WTC11 (cell line): ENCODE measurements at regions not wholly inside any gene's neighbourhood (a gene's known extent, or its start where the extent isn't known, plus 50 kb on each side); places are given as distances from the start of the nearest gene placed in this dataset.
"Not testable (repeated sequence)": the region's sequence is repeated elsewhere in the genome, so short reads cannot be mapped to it uniquely, and the experiment has no call there.

Source experiments
- ATAC-seq: fragments of 200-7000 bp; cut with Tn5 transposase; 2 replicates; pipeline ENCODE4 v1.10.0; 2021; ENCODE audit warnings: mild to moderate bottlenecking, moderate library complexity
- CTCF ChIA-PET: fragments of 300-600 bp; sonication (Branson Sonifier 250); formaldehyde crosslinking; loops from one replicate; lab custom pipeline; 2021; ENCODE audit warnings: antibody characterized with exemption; lab: Charles Lee
- POLR2A ChIA-PET: fragments of 350-600 bp; sonication (Branson Sonifier 250); formaldehyde crosslinking; loops from one replicate; lab custom pipeline; 2021; ENCODE audit warnings: antibody characterized with exemption; lab: Charles Lee
- DNase-seq: peaks from one replicate; pipeline ENCODE4 v3.0.0; 2021; ENCODE audit warnings: low spot score
- H3K27ac Mint-ChIP-seq: 2 replicates; pipeline ENCODE4 v1.8.0; 2021; ENCODE audit warnings: mixed read lengths
- H3K27me3 Mint-ChIP-seq: 2 replicates; pipeline ENCODE4 v1.8.0; 2021; ENCODE audit warnings: low read depth, mild to moderate bottlenecking, moderate library complexity, mixed read lengths
- H3K36me3 Mint-ChIP-seq: 2 replicates; pipeline ENCODE4 v1.8.0; 2021; ENCODE audit warnings: mixed read lengths
- H3K4me1 Mint-ChIP-seq: 2 replicates; pipeline ENCODE4 v1.8.0; 2022; ENCODE audit warnings: mixed read lengths
- H3K4me3 Mint-ChIP-seq: 2 replicates; pipeline ENCODE4 v1.8.0; 2021; ENCODE audit warnings: mild to moderate bottlenecking, moderate library complexity, mixed read lengths
- H3K9me3 Mint-ChIP-seq: 2 replicates; pipeline ENCODE4 v1.8.0; 2021; ENCODE audit warnings: mixed read lengths
- CBFB ChIP-seq: sonication (generic); formaldehyde crosslinking; IDR thresholded peaks from 2 replicates; pipeline ENCODE4 v1.8.1; 2022; ENCODE audit warnings: mild to moderate bottlenecking, low read depth, missing genetic modification reagents
- HMGA2 ChIP-seq: fragments of 250-450 bp; sonication (Bioruptor Pico); IDR thresholded peaks from 2 replicates; pipeline ENCODE4 v1.4.0; 2021; ENCODE audit warnings: mild to moderate bottlenecking, moderate library complexity
- NFE2L1 ChIP-seq: sonication (generic); formaldehyde crosslinking; IDR thresholded peaks from 2 replicates; pipeline ENCODE4 v1.8.1; 2023; ENCODE audit warnings: missing genetic modification reagents
- NR3C1 ChIP-seq: sonication (generic); formaldehyde crosslinking; conservative IDR thresholded peaks from 2 replicates; pipeline ENCODE4 v1.8.1; 2023; ENCODE audit warnings: low read depth, mild to moderate bottlenecking, missing genetic modification reagents
- RELA ChIP-seq: sonication (generic); formaldehyde crosslinking; IDR thresholded peaks from 2 replicates; pipeline ENCODE4 v1.8.1; 2022; ENCODE audit warnings: missing genetic modification reagents, mild to moderate bottlenecking, borderline replicate concordance
- TCF7 ChIP-seq: sonication (generic); formaldehyde crosslinking; IDR thresholded peaks from 2 replicates; pipeline ENCODE4 v1.8.0; 2022; ENCODE audit warnings: mild to moderate bottlenecking, low read depth, missing genetic modification reagents, moderate library complexity
- TF ChIP-seq, protein P1 (sequence below): fragments of 250-450 bp; sonication (Bioruptor Pico); IDR thresholded peaks from 2 replicates; pipeline ENCODE4 v1.9.0; 2021; ENCODE audit warnings: mild to moderate bottlenecking
- TF ChIP-seq, protein P2 (sequence below): sonication (generic); formaldehyde crosslinking; IDR thresholded peaks from 2 replicates; pipeline ENCODE4 v1.8.0; 2022; ENCODE audit warnings: mild to moderate bottlenecking, missing genetic modification reagents

DNA sequence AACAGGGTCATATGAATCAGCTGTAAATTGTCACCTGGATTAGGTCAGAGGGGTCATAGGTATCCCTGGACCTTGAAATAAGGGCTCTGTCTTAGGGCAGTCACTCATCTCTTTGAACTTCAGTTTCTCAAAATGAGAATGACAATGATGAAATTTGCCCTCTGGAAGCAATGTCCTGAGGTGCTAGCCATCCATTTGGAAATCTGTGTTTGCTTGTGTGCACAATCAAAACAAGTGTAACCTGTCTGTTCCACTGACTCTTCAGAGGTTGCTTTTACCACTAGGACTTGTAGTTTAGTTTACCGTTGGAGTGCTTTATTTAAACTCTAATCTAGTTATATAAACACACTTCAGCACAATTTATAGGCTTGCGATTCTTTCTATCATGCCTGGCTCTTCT lies 297.3 kb downstream of the CCDC74A start:
- peaks cover 13% of the 10 kb centered on the region for H3K27me3 Mint-ChIP-seq
- DNase-seq, CTCF ChIA-PET, ATAC-seq, H3K36me3 Mint-ChIP-seq, H3K4me3 Mint-ChIP-seq, H3K9me3 Mint-ChIP-seq, H3K27ac Mint-ChIP-seq, POLR2A ChIA-PET, H3K4me1 Mint-ChIP-seq: not testable (repeated sequence)

DNA sequence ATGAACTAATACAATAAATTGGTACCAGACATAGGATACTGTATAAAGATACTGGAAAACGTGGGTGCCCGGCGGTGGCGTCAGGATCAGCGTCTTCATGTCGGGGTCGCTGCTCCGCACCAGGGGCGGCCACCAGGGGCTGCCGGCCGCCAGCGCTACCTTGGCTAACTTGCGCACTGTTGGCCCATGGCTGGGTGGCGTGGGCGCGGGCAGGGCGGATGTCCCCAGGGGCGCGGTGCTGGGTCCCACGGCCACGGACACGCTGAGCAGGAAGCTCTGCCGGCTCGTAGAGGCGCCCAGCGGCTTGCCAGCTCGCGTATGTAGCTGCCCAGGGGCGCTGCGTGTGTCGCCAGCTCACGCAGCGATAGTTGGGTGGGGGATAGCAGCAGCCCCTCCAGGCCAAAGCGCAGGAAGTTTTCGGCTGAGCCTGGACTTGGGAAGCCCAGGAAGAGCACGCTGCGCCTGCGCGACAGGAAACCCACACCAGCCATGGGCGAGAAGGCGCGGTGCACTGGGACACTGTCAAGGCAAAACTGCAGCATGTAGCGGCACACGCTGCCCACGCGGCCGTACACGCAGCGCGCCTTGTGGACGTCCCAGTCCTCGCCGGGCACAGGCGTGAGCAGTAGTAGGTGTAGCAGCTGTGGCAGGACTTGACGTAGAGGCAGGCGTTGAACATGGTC lies 299.9 kb downstream of the CCDC74A start:
- Mint-ChIP-seq H3K27me3 (peaks cover 21% of the 10 kb centered on the region), H3K4me3 (no peak overlapping the region), H3K4me1 (no peaks in the 10 kb centered on the region), H3K9me3 (no peaks in the 10 kb centered on the region), H3K27ac (no peak overlapping the region), H3K36me3 (no peaks in the 10 kb centered on the region)
- ChIA-PET POLR2A (no interaction called here), CTCF (no interaction called here)
- TF ChIP-seq CBFB (CRISPR knock-in tag) (no peak), HMGA2 (CRISPR knock-in tag) (no peak), NFE2L1 (CRISPR knock-in tag) (no peak), RELA (no peak)
- TF ChIP-seq, protein P1, sequence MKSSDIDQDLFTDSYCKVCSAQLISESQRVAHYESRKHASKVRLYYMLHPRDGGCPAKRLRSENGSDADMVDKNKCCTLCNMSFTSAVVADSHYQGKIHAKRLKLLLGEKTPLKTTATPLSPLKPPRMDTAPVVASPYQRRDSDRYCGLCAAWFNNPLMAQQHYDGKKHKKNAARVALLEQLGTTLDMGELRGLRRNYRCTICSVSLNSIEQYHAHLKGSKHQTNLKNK (CRISPR knock-in tag) = no peak
- TF ChIP-seq, protein P2, sequence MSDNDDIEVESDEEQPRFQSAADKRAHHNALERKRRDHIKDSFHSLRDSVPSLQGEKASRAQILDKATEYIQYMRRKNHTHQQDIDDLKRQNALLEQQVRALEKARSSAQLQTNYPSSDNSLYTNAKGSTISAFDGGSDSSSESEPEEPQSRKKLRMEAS (CRISPR knock-in tag) = no peak
- DNase-seq = no peak
- ATAC-seq = no peak

DNA sequence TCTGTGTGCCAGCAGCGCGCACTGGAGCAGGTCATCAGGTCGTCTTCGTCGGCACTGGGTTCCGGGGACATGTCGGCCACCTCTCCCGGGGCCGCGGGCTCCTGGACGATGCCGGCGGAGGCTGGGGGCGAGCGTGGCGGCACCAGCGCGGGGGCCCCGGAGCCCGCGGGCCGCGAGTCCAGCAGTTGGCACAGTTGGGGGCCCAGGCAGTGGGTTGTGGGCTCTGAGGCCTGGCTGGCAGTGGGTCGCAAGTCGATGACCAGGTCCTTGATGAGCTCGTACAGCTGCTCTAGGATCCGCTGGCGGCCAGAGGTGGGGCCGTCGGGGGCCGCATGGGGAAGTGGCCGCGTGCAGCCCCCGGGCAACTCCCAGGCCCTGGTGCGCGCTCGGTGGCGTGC lies 300.5 kb downstream of the CCDC74A start:
- H3K27ac Mint-ChIP-seq = no peak overlapping the region
- CTCF ChIA-PET = no interaction called here

DNA sequence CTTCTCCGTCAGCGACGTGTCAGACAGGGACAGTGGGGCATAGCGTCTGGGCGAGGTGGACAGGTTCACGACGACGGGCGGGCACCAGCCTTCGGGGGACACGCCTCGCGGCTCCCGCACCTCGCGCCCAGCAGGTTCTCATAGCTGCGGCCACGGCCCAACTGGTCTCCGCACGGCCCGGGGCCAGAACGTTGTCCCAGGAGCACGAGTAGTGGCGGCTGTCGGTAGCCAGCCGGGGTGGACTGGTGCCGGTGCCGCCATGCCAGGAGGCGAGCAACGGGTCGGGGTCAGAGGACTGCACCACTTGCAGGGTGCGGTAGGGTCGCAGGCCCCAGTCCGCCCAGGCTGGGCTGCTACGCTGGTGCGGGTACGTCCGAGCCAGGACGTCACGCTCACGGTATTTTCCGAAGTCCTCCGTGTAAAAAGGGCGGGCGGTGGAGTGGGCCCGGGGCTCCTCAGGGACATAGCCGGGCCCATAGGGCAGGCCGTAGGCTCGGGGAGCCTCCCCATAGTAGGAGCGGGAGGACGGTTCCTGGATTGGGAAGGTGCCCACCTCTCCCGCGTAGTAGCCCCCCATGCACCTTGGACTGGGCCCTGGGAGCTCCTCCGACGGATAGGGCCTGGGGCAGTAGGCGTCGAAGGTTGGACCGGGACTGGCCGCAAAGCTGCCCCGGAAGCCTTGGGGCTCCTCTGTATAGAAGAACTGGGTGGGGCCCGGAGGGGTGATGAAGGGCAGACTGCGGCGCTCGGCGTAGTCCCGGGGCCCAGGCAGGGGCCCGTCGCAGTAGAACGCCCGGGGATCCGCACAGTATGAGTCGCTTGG lies 301.2 kb downstream of the CCDC74A start:
- ATAC-seq, H3K4me3 Mint-ChIP-seq, H3K27ac Mint-ChIP-seq, H3K4me1 Mint-ChIP-seq, H3K9me3 Mint-ChIP-seq, POLR2A ChIA-PET, H3K36me3 Mint-ChIP-seq, DNase-seq: not testable (repeated sequence)
- CTCF ChIA-PET = interaction anchor here (1.6 kb wide), 1 partner anchor 27 kb away, joined by 10 read pairs; no protein-coding TSS in a partner anchor
- H3K27me3 Mint-ChIP-seq = peaks cover 21% of the 10 kb centered on the region

More for the DNA sequence above, 300.5 kb downstream of the CCDC74A start:
- no peaks in the 10 kb centered on the region for H3K36me3 Mint-ChIP-seq
- H3K27me3 Mint-ChIP-seq = peaks cover 21% of the 10 kb centered on the region
- POLR2A ChIA-PET = no interaction called here
- H3K9me3 Mint-ChIP-seq = no peaks in the 10 kb centered on the region
- DNase-seq (no peak), ATAC-seq (no peak)
- H3K4me1 Mint-ChIP-seq = no peaks in the 10 kb centered on the region
- no peak overlapping the region for H3K4me3 Mint-ChIP-seq
- TF ChIP-seq NR3C1 (CRISPR knock-in tag) (no peak), TCF7 (CRISPR knock-in tag) (no peak)

DNA sequence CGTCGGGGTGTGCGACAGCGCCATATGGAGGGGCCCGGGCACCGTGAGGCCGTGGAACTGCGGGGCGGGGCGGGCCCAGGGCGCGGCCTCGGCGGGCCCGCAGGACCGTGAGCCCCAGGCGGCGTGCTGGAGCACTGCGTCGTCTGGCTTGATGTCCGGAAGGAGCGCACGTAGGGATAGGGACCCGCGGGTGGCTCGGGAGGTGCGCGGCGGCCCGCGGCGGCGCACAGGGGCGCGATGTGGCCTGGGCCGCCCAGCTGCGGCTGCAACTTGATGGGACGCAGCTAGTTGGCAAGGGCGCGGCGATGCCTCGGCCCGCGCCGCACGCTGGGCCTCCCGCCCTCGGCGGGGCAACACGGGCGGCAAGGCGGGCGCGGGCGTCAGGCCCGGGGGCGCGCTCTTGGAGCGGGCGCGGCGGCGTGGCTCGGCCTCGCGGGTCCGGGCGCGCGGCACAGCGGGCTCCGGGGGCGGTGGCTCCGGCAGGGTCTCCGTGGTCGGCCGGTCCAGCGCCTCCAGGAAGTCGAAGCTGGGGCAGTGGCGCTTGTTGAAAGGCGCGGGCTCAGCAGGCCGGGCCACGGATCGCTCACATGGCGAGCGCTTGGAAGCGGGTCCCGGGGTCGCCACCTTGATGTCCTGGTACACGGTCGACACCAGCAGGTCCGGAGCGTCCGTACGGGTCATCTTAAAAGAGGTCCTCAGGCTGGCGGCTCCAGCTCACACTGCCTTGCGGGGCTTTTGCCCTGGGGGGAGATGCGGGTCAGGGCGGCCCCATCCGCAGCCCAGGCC lies 302.0 kb downstream of the CCDC74A start:
- ATAC-seq = peak; percentile 32
- H3K36me3 Mint-ChIP-seq, POLR2A ChIA-PET: not testable (repeated sequence)

DNA sequence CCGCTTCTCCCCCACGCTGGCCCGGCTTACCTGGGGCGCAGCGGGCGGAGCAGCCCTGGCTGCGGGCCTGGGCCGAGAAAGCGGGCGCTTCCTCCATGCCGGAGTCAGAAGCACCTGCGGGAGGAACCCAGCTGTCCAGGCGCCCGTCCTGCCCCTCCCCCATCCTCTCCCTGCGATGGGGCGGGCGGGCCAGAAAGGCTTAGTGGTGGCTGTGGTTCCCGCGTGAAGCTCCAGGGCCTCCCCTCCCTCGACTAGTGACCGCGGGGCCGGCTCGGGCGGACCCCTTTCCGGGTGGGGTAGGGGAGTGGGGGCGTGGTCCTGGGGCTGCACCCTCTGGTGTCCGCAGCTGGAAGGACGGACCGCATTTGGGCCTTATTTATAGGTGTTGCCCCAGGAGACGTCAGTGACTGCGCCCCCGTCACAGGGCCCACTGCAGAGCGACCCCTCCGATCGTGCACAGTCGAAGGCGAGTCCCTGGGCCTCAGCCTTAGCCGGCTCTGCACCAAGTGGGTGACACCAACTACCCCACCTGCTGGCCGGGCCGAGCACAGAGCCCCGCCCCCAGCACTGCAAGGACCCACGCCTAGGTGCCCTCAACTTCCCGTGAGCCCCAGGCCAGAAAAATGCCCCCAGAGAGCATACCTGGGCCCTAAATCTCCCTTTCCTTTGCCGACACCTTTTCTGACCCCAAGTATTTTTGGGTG lies 302.7 kb downstream of the CCDC74A start:
- CTCF ChIA-PET = interaction anchor here (1.1 to 1.8 kb wide), 4 partner anchors 28 to 158 kb away, joined by 4 to 10 read pairs (median 6); no protein-coding TSS in a partner anchor
- POLR2A ChIA-PET, H3K9me3 Mint-ChIP-seq, H3K4me3 Mint-ChIP-seq, H3K36me3 Mint-ChIP-seq, H3K27ac Mint-ChIP-seq, H3K4me1 Mint-ChIP-seq: not testable (repeated sequence)
- peaks cover 21% of the 10 kb centered on the region for H3K27me3 Mint-ChIP-seq
- peak; percentile 33 for DNase-seq
- peak; percentile 21 for ATAC-seq

More for the DNA sequence above, 302.0 kb downstream of the CCDC74A start:
- CTCF ChIA-PET = interaction anchor here (1.6 to 1.8 kb wide), 2 partner anchors 28 to 157 kb away, joined by 6 to 10 read pairs; no protein-coding TSS in a partner anchor
- Mint-ChIP-seq H3K4me3 (peak overlapping the region; percentile 16; the same call in 1 of the 2 replicates), H3K27me3 (peaks cover 21% of the 10 kb centered on the region)
- H3K9me3 Mint-ChIP-seq, H3K27ac Mint-ChIP-seq, H3K4me1 Mint-ChIP-seq: not testable (repeated sequence)
- DNase-seq = peak; percentile 48

DNA sequence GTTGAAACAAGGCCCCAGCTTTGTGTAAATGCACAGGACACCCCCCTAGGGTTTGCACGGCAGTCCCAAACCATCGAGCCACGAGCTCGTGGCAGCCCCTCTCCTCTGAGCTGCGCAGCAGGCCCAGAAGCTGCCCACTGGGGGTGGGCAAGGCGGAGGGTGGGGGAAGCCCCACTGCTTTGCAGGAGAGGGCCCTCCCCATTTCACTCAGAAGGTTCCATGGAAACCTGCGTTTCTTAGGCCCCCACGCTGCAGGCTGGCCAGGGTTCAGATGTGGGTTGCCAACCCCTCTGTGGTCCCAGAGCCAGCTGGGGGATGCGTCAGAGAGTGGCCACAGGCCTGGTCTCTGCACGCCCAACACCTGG lies 303.2 kb downstream of the CCDC74A start:
- DNase-seq, POLR2A ChIA-PET, ATAC-seq, H3K36me3 Mint-ChIP-seq, H3K4me3 Mint-ChIP-seq, H3K9me3 Mint-ChIP-seq, H3K27ac Mint-ChIP-seq, H3K4me1 Mint-ChIP-seq: not testable (repeated sequence)
- peaks cover 21% of the 10 kb centered on the region for H3K27me3 Mint-ChIP-seq
- CTCF ChIA-PET = interaction anchor here (1.1 to 1.8 kb wide), 3 partner anchors 29 to 158 kb away, joined by 4 to 6 read pairs (median 6); no protein-coding TSS in a partner anchor
